H9 (cell line): ENCODE measurements at regions not wholly inside any gene's neighbourhood (a gene's known extent, or its start where the extent isn't known, plus 50 kb on each side); places are given as distances from the start of the nearest gene placed in this dataset.

Experiments used
- DNase-seq: peaks from one replicate; pipeline ENCODE4 v3.0.0-alpha.2; 2017
- H2AFZ ChIP-seq: one replicate; pipeline ENCODE4 v1.6.1; 2013; ENCODE audit warnings: mild to moderate bottlenecking, low read length, control low read depth, moderate library complexity
- H2AK5ac ChIP-seq: 2 replicates; pipeline ENCODE4 v1.6.1; 2013; ENCODE audit warnings: low read length, control low read depth, mixed read lengths; ENCODE audit not compliant: insufficient read length
- H2BK120ac ChIP-seq: one replicate; pipeline ENCODE4 v1.6.1; 2013; ENCODE audit warnings: low read depth, mild to moderate bottlenecking, low read length, control low read depth, inconsistent platforms; ENCODE audit not compliant: poor library complexity, severe bottlenecking
- H2BK12ac ChIP-seq: 2 replicates; pipeline ENCODE4 v1.6.1; 2013; ENCODE audit warnings: low read length, control low read depth, mixed read lengths, low read depth; ENCODE audit not compliant: insufficient read length
- H2BK15ac ChIP-seq: 2 replicates; pipeline ENCODE4 v1.6.1; 2013; ENCODE audit warnings: low read depth, low read length, control low read depth
- H2BK20ac ChIP-seq: one replicate; pipeline ENCODE4 v1.6.1; 2013; ENCODE audit warnings: low read depth, mild to moderate bottlenecking, low read length, control low read depth, inconsistent platforms; ENCODE audit not compliant: poor library complexity, severe bottlenecking
- H2BK5ac ChIP-seq: 2 replicates; pipeline ENCODE4 v1.6.1; 2013; ENCODE audit warnings: low read length, control low read depth, mixed read lengths; ENCODE audit not compliant: insufficient read length
- H3K14ac ChIP-seq: 2 replicates; pipeline ENCODE4 v1.6.1; 2013; ENCODE audit warnings: low read length, control low read depth; ENCODE audit not compliant: insufficient read depth
- H3K18ac ChIP-seq: 2 replicates; pipeline ENCODE4 v1.6.1; 2013; ENCODE audit warnings: low read depth, mild to moderate bottlenecking, mixed read lengths, low read length, control low read depth; ENCODE audit not compliant: insufficient read length
- H3K23ac ChIP-seq: 2 replicates; pipeline ENCODE4 v1.6.1; 2013; ENCODE audit warnings: low read length, control low read depth, mixed read lengths, low read depth; ENCODE audit not compliant: insufficient read length
- H3K23me2 ChIP-seq: 2 replicates; pipeline ENCODE4 v1.6.1; 2013; ENCODE audit warnings: low read depth, mild to moderate bottlenecking, mixed read lengths, low read length, control low read depth; ENCODE audit not compliant: insufficient read length, poor library complexity, severe bottlenecking
- H3K27ac ChIP-seq: 2 replicates; pipeline ENCODE4 v1.5.1; 2013; ENCODE audit warnings: low read length, control low read depth, mixed read lengths, low read depth; ENCODE audit not compliant: insufficient read length
- H3K27me3 ChIP-seq: 2 replicates; pipeline ENCODE4 v1.6.1; 2013; ENCODE audit warnings: low read length, control low read depth, inconsistent platforms; ENCODE audit not compliant: insufficient read depth
- H3K4ac ChIP-seq: 2 replicates; pipeline ENCODE4 v1.6.1; 2013; ENCODE audit warnings: low read depth, mild to moderate bottlenecking, control low read depth, inconsistent platforms, low read length, moderate library complexity
- H3K4me1 ChIP-seq: 2 replicates; pipeline ENCODE4 v1.6.1; 2013; ENCODE audit warnings: low read length, control low read depth, inconsistent platforms; ENCODE audit not compliant: insufficient read depth
- H3K4me2 ChIP-seq: 2 replicates; pipeline ENCODE4 v1.6.1; 2013; ENCODE audit warnings: low read length, control low read depth, mixed read lengths; ENCODE audit not compliant: insufficient read length, insufficient read depth
- H3K56ac ChIP-seq: 2 replicates; pipeline ENCODE4 v1.6.1; 2013; ENCODE audit warnings: low read depth, mild to moderate bottlenecking, mixed read lengths, low read length, control low read depth; ENCODE audit not compliant: insufficient read length
- H3K79me1 ChIP-seq: 2 replicates; pipeline ENCODE4 v1.6.1; 2013; ENCODE audit warnings: low read depth, mild to moderate bottlenecking, moderate library complexity, low read length, control low read depth, inconsistent platforms; ENCODE audit not compliant: insufficient read depth, poor library complexity, severe bottlenecking
- H3K79me2 ChIP-seq: 2 replicates; pipeline ENCODE4 v1.6.1; 2013; ENCODE audit warnings: low read length, control low read depth, inconsistent platforms; ENCODE audit not compliant: insufficient read depth
- H3K9ac ChIP-seq: 2 replicates; pipeline ENCODE4 v1.6.1; 2013; ENCODE audit warnings: low read length, control low read depth, mixed read lengths; ENCODE audit not compliant: insufficient read length; ENCODE audit errors: extremely low read depth
- H3K9me3 ChIP-seq: one replicate; pipeline ENCODE4 v1.6.1; 2013; ENCODE audit warnings: low read depth, low read length, inconsistent platforms; ENCODE audit not compliant: control insufficient read depth
- H3T11ph ChIP-seq: one replicate; pipeline ENCODE4 v1.6.1; 2013; ENCODE audit warnings: mild to moderate bottlenecking, low read length, control low read depth, inconsistent platforms
- H4K20me1 ChIP-seq: one replicate; pipeline ENCODE4 v1.6.1; 2013; ENCODE audit not compliant: control insufficient read depth, insufficient read length, insufficient read depth
- H4K5ac ChIP-seq: 2 replicates; pipeline ENCODE4 v1.6.1; 2013; ENCODE audit warnings: low read depth, mild to moderate bottlenecking, mixed read lengths, low read length, control low read depth; ENCODE audit not compliant: insufficient read length
- H4K8ac ChIP-seq: replicated peaks from 2 replicates; pipeline ENCODE4 v1.6.1; 2013; ENCODE audit warnings: low read length, control low read depth, mixed read lengths, low read depth; ENCODE audit not compliant: insufficient read length
- H4K91ac ChIP-seq: 2 replicates; pipeline ENCODE4 v1.6.1; 2013; ENCODE audit warnings: low read depth, mild to moderate bottlenecking, moderate library complexity, mixed read lengths, low read length, control low read depth; ENCODE audit not compliant: insufficient read length
- H3K27ac Mint-ChIP-seq, 3 experiments: 2 replicates in 2 of 3; 3 replicates in 1 of 3; pipeline ENCODE4 v1.8.0; 2020 to 2021; ENCODE audit warnings: mixed read lengths in 3 of 3, mild to moderate bottlenecking in 1 of 3, moderate library complexity in 1 of 3
- H3K27me3 Mint-ChIP-seq: 2 replicates; pipeline ENCODE4 v1.8.0; 2021; ENCODE audit warnings: low read depth, mild to moderate bottlenecking, moderate library complexity, mixed read lengths
- H3K36me3 Mint-ChIP-seq, 3 experiments: 2 replicates in 2 of 3; 3 replicates in 1 of 3; pipeline ENCODE4 v1.8.0; 2020 to 2021; ENCODE audit warnings: low read depth in 3 of 3, mixed read lengths in 3 of 3; ENCODE audit not compliant: insufficient read depth in 1 of 3
- H3K4me1 Mint-ChIP-seq, 2 experiments: 2 replicates each; pipeline ENCODE4 v1.8.0; 2020; ENCODE audit warnings: mixed read lengths in 2 of 2
- H3K4me3 Mint-ChIP-seq, 2 experiments: 2 replicates in 1 of 2; 3 replicates in 1 of 2; pipeline ENCODE4 v1.8.0; 2020 to 2021; ENCODE audit warnings: mild to moderate bottlenecking in 2 of 2, mixed read lengths in 2 of 2, moderate library complexity in 1 of 2
- H3K9me3 Mint-ChIP-seq, 2 experiments: 2 replicates in 1 of 2; 3 replicates in 1 of 2; pipeline ENCODE4 v1.8.0; 2020; ENCODE audit warnings: mild to moderate bottlenecking in 2 of 2, mixed read lengths in 2 of 2, moderate library complexity in 1 of 2
- TF ChIP-seq, protein P1 (sequence below): fragments of 200-600 bp; sonication (generic); conservative IDR thresholded peaks from 3 replicates; pipeline ENCODE4 v1.8.0; 2021; ENCODE audit warnings: antibody characterized with exemption, mild to moderate bottlenecking

DNA sequence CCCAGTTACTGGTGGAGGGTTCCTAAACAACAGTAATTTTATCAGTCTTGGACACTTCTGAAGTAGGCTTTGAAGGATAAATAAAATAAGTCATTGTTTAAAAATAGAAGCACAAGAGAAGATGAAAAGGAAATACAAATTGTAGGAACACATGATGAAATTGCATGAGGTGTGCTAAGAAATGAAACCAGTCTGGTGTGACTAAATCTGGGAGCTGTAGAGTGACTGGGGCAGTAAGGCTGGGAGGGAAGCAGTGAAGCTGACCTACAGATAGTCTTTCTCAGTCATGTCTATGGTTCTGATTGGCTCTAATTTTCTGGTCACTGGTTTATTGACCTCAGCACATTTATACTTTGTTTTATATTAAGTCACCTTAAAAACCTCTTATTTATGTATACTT is 139.1 kb downstream of the SLC17A6 start:
- H2AFZ ChIP-seq = no peak overlapping the region
- no peak overlapping the region for H2AK5ac ChIP-seq
- H3K27ac Mint-ChIP-seq = no peak overlapping the region
- H3K4me1 Mint-ChIP-seq = no peaks in the 10 kb centered on the region
- no peak overlapping the region for H2BK5ac ChIP-seq
- no peak overlapping the region for H3K18ac ChIP-seq
- no peak overlapping the region for H3K4me3 Mint-ChIP-seq
- no peaks in the 10 kb centered on the region for H4K20me1 ChIP-seq
- H3K23me2 ChIP-seq = no peaks in the 10 kb centered on the region
- no peak for DNase-seq
- H3K4me2 ChIP-seq = no peak overlapping the region
- no peaks in the 10 kb centered on the region for H3K79me2 ChIP-seq
- no peaks in the 10 kb centered on the region for H3K27me3 ChIP-seq
- H3K9me3 ChIP-seq = no peaks in the 10 kb centered on the region
- H3K14ac ChIP-seq = no peak overlapping the region
- no peaks in the 10 kb centered on the region for H3K36me3 Mint-ChIP-seq
- no peak overlapping the region for H3K27ac ChIP-seq
- TF ChIP-seq, protein P1, sequence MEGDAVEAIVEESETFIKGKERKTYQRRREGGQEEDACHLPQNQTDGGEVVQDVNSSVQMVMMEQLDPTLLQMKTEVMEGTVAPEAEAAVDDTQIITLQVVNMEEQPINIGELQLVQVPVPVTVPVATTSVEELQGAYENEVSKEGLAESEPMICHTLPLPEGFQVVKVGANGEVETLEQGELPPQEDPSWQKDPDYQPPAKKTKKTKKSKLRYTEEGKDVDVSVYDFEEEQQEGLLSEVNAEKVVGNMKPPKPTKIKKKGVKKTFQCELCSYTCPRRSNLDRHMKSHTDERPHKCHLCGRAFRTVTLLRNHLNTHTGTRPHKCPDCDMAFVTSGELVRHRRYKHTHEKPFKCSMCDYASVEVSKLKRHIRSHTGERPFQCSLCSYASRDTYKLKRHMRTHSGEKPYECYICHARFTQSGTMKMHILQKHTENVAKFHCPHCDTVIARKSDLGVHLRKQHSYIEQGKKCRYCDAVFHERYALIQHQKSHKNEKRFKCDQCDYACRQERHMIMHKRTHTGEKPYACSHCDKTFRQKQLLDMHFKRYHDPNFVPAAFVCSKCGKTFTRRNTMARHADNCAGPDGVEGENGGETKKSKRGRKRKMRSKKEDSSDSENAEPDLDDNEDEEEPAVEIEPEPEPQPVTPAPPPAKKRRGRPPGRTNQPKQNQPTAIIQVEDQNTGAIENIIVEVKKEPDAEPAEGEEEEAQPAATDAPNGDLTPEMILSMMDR = no peak
- no peak overlapping the region for H2BK15ac ChIP-seq
- H4K5ac ChIP-seq = no peak overlapping the region
- H3K4me1 ChIP-seq = no peaks in the 10 kb centered on the region
- no peaks in the 10 kb centered on the region for H3K79me1 ChIP-seq
- no peak overlapping the region for H3K9ac ChIP-seq
- no peak overlapping the region for H3K56ac ChIP-seq
- H2BK12ac ChIP-seq = no peak overlapping the region
- no peak overlapping the region for H2BK20ac ChIP-seq
- no peak overlapping the region for H3K23ac ChIP-seq
- no peak overlapping the region for H4K91ac ChIP-seq
- no peak overlapping the region for H2BK120ac ChIP-seq
- H3K27me3 Mint-ChIP-seq = no peaks in the 10 kb centered on the region; the same call in 1 of the 2 replicates
- H3K9me3 Mint-ChIP-seq = no peaks in the 10 kb centered on the region; a peak in 1 of 5 replicates
- H3K4ac ChIP-seq = no peak overlapping the region
- H4K8ac ChIP-seq = no peak overlapping the region
- no peak overlapping the region for H3T11ph ChIP-seq
